ENCODE measurements at regions not wholly inside any gene's neighbourhood (a gene's known extent, or its start where the extent isn't known, plus 50 kb on each side); places are given as distances from the start of the nearest gene placed in this dataset.

GRCh38 chr5:105954341-105954740, 1716.4 kb downstream of the EFNA5 start:
- intact Hi-C loops (cut with micrococcal nuclease) = no loop called here

GRCh38 chr5:105953616-105954015, 1717.1 kb downstream of the EFNA5 start:
- intact Hi-C loops (cut with micrococcal nuclease) = no loop called here

GRCh38 chr5:105952875-105953274, 1717.9 kb downstream of the EFNA5 start:
- intact Hi-C loops (cut with micrococcal nuclease) = no loop called here

- intact Hi-C loops (cut with micrococcal nuclease) = no loop called here
Measured at GRCh38 chr5:105947461-105947860, 1723.3 kb downstream of the EFNA5 start.

- intact Hi-C loops (cut with micrococcal nuclease) = no loop called here
Measured at GRCh38 chr5:105945203-105945972, 1725.3 kb downstream of the EFNA5 start.

- intact Hi-C loops (cut with micrococcal nuclease) = no loop called here
Measured at GRCh38 chr5:105940181-105940580, 1730.6 kb downstream of the EFNA5 start.

GRCh38 chr5:105934171-105934570, 1736.6 kb downstream of the EFNA5 start:
- intact Hi-C loops (cut with micrococcal nuclease) = no loop called here

GRCh38 chr5:105931881-105932421, 1738.8 kb downstream of the EFNA5 start:
- intact Hi-C loops (cut with micrococcal nuclease) = no loop called here

GRCh38 chr5:105929858-105930257, 1740.9 kb downstream of the EFNA5 start:
- intact Hi-C loops (cut with micrococcal nuclease) = no loop called here

- intact Hi-C loops (cut with micrococcal nuclease) = no loop called here
Measured at GRCh38 chr5:105924366-105924765, 1746.4 kb downstream of the EFNA5 start.

- intact Hi-C loops (cut with micrococcal nuclease) = no loop called here
Measured at GRCh38 chr5:105922574-105922973, 1748.2 kb downstream of the EFNA5 start.

GRCh38 chr5:105922080-105922479, 1748.7 kb downstream of the EFNA5 start:
- intact Hi-C loops (cut with micrococcal nuclease) = no loop called here

GRCh38 chr5:105917189-105917588, 1753.5 kb downstream of the EFNA5 start:
- intact Hi-C loops (cut with micrococcal nuclease) = no loop called here

- intact Hi-C loops (cut with micrococcal nuclease) = no loop called here
Measured at GRCh38 chr5:105907016-105907415, 1763.7 kb downstream of the EFNA5 start.

- intact Hi-C loops (cut with micrococcal nuclease) = no loop called here
Measured at GRCh38 chr5:105905392-105905791, 1765.3 kb downstream of the EFNA5 start.

GRCh38 chr5:105903069-105903468, 1767.7 kb downstream of the EFNA5 start:
- intact Hi-C loops (cut with micrococcal nuclease) = no loop called here

- intact Hi-C loops (cut with micrococcal nuclease) = no loop called here
Measured at GRCh38 chr5:105899726-105900125, 1771.0 kb downstream of the EFNA5 start.

GRCh38 chr5:105898183-105898582, 1772.6 kb downstream of the EFNA5 start:
- intact Hi-C loops (cut with micrococcal nuclease) = no loop called here

- intact Hi-C loops (cut with micrococcal nuclease) = no loop called here
Measured at GRCh38 chr5:105885266-105885665, 1785.5 kb downstream of the EFNA5 start.

- intact Hi-C loops (cut with micrococcal nuclease) = no loop called here
Measured at GRCh38 chr5:105882956-105883481, 1787.7 kb downstream of the EFNA5 start.

- intact Hi-C loops (cut with micrococcal nuclease) = no loop called here
Measured at GRCh38 chr5:105878402-105878801, 1792.3 kb downstream of the EFNA5 start.

GRCh38 chr5:105877592-105877991, 1793.1 kb downstream of the EFNA5 start:
- intact Hi-C loops (cut with micrococcal nuclease) = no loop called here

GRCh38 chr5:105874316-105874715, 1796.4 kb downstream of the EFNA5 start:
- intact Hi-C loops (cut with micrococcal nuclease) = no loop called here
